Hematopoietic multipotent progenitor cell (in vitro differentiated cells): ENCODE measurements at regions not wholly inside any gene's neighbourhood (a gene's known extent, or its start where the extent isn't known, plus 50 kb on each side); places are given as distances from the start of the nearest gene placed in this dataset.
"Not testable (repeated sequence)": the region's sequence is repeated elsewhere in the genome, so short reads cannot be mapped to it uniquely, and the experiment has no call there.

Source experiments
- DNase-seq, 3 donors: peaks; one replicate each; pipeline ENCODE4 v3.0.0-alpha.2; 2011 to 2015; ENCODE audit warnings: low read depth in 2 of 3, low spot score in 2 of 3

GRCh38 chr7:50856806-50857205 is 74.1 kb upstream of the GRB10 start:
- no peak for DNase-seq

DNA sequence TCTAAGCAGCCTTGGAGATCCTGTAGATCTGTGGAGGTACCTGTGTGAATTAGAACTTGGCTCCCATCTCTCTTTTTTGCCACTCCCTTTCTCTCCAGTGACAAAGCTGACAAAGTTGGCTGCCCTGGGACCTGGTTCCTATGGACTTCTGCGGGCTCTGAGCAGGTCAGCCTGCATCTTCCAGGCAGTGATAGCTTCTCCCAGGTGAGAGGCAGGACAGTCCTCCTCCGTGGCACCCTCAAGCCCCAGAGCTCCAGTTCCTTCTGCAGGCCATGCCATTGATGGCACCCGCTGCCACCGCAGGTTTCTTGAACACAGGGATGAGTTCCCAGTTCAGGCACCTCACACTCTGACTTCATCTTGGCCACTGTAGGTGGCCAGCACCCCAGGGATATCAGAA is 73.5 kb upstream of the GRB10 start:
- no peak for DNase-seq

DNA sequence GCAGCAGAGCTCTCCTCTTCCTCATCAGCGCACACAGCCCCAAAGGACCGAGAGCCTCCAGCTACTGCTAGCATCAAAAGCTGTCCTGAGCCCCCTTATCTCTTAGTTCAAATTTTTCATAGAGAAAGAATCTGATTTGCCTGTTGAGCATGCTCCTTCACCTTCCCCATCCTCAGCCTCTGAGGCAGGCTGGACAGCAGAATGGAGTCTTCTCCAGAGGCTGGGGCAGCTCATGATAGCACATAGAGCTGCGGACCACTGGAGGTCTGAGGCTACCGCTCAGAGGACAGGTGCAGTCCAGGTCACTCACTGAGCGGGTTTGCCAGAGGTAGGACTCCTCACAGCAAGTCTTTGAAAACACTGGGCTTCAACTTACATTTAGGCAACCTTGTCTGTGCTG is 72.8 kb upstream of the GRB10 start:
- DNase-seq = no peak

DNA sequence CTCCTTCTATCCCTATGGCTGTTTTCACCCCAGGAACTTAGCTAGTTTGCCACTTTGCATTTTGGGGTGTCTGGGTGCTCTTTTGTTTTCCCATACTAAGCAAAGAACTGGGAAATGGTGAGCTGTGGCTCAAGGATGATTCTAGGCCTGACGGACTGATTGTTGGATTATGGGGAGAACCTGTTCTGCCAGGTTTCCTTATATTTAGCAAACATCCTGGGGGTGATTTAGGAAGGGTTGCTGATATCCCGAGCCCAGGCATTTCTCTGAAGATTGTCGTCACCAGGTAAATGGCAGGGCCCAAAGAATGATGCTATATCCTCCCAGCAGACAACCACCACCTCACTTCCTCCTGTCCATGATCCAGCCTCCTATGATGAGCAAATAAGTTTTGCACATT is 72.1 kb upstream of the GRB10 start:
- DNase-seq = no peak

DNA sequence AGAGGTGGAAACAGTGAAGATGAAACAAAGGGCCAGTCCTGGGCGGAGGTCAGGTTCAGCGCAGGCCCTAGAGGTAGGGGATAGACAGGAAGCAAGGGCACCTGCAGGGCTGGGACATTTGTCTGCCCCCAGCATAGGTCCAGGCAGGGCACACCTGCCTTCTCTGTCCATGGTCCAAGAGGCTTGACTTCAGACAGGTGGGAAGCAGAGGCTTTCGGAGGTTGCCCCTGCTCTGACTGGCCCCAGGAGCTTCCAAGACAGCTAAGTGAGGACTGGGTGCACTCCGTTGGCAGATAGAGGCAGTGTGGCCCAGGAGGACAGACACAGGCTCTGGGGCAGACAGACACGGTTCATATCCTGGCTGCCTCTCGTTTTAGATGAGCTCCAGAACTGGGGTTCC is 71.6 kb upstream of the GRB10 start:
- no peak for DNase-seq

DNA sequence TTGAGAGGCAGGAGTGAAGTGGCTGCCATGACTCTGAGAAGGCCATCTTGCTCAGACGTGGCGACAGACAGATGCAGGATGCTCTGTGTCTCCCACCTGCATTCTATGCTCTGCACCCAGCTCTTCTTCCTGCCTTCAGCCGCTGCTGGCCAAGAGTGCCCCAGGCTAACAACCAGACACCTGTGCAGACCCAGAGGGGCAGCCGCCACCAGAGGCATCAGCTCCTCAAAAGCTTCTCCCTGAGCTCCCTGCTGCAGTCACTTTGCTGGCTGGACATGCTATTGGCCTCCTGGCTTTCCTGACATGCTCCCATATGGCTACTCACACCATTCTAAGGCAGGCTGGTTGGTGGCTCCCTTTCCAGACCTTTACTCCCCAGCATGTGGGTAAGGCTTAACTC is 70.6 kb upstream of the GRB10 start:
- no peak for DNase-seq

GRCh38 chr7:50852901-50853300 is 70.2 kb upstream of the GRB10 start:
- no peak for DNase-seq

DNA sequence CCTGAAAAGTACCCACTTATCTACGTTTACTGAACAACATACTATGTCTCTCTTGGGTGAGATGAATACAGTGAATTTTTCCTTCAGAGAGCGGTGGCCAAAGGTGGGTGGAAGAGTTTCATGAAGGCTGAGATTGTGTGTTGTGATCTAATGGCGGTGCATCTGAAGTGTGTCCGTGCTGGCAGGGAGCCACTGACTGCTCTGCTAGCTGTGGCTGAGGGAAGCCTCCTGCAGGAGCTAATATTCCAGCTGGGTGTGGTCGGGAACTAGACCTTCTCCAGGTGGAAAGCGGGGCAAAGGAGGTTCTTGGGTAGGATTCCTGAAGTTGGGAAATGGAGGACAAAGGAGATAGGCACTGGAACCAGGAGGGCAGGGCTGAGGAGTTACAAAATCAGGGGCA is 69.2 kb upstream of the GRB10 start:
- DNase-seq = no peak

DNA sequence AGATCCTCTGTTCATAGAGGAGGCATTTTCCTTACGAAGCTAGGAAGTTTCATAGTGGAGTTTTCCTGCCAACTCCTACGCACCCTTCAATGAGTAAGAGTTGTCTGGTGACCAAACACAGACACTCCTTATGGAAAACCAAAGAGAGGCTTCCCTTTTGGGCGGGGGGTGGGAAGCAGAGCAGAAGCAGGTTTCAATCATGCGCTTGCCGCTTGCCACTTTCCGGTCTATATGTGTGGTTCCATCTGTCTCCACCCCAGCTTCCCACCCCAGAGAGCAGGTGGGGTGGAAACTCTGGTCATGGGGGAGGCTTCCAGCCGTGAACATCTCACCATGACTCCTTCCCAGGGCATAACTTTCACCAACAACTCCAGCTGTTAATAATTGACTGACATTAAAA is 68.8 kb upstream of the GRB10 start:
- no peak for DNase-seq

DNA sequence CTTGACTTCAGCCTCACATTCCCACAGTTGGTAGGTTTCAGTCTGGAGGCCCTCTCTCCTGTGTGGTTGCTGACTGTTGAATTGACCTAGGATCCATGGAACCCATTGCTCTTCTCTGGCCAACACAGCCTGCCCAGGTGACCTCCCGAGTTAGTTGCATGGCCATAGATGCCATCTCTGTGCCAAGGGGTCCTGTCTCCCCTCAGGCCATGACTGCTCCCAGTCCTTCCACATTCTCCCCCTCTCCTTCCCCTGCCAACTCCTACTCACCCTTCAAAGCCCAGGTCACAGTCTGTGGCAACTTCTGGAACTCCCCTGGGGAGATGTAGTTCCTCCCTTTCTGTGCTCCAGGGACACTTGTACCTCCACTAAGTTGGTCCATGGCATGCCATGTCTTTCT is 67.3 kb upstream of the GRB10 start:
- DNase-seq = no peak

- DNase-seq = no peak
Observed at GRCh38 chr7:50848203-50848602, 65.5 kb upstream of the GRB10 start.

DNA sequence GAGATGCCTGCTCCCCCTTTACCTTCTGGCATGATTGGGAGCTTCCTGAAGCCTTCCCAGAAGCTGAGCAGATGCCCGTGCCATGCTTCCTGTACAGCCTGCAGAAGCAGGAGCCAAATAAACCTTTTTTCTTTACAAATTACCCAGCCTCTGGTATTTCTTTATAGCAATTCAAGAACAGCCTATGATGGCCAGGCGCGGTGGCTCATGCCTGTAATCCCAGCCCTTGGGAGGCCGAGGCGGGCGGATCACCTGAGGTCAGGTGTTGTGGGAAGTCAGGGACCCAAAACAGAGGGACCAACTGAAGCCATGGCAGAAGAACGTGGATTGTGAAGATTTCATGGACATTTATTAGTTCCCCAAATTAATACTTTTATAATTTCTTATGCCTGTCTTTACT is 62.2 kb upstream of the GRB10 start:
- DNase-seq = not testable (repeated sequence)

- no peak for DNase-seq
Observed at GRCh38 chr7:50842041-50842440, 59.3 kb upstream of the GRB10 start.

DNA sequence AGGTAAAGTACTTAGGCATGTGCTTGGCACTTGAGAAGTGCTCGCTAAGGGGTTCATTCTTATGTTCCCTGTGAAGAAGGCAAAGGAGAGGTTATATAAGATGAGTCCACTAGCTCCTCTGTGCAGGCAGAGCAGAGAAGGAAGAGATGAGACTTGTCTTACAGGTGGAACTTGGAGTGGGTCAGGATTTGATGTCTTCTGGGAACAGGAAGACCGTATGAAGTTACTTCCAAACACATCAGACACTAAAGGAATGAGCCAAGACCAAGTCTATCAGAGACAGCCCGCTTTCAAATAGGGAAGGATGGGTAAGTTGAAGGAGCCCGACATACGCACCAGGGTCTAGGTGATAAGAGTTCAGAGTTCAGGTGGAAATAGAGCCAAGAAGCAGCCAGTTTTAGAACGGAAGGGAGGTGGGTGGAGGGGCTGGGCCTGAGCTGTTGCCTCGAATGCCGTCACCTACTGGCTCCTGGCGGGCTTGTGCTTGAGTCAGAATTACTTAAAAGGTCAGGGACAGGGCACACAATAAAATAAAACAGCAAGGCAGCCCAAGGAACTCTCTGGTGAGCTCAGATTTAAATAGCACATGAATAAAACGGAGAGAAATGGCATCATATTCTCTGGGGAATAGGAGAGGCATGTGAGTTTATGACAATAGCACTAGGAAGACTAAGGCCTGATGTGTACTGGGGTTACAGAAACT is 56.1 kb upstream of the GRB10 start:
- no peak for DNase-seq

DNA sequence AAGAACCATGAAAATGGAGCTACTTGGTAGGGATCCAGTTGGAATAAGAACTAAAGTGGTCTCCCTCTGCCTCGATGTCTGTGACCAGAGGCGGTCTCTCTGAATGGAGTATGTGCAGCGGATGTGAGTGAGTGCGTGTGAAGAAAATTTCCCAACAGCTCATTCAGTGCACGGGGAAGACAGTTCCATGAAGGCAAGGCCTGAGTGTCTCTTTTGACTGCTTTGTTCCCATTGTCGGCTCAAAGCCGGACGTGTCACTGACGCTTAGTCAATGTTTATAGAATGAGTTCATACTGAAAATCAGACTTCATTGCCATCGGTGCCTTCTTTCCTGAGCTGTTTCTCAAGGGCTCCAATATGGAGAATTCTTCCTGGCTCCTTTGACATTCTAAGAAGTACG is 55.3 kb upstream of the GRB10 start:
- DNase-seq = no peak

DNA sequence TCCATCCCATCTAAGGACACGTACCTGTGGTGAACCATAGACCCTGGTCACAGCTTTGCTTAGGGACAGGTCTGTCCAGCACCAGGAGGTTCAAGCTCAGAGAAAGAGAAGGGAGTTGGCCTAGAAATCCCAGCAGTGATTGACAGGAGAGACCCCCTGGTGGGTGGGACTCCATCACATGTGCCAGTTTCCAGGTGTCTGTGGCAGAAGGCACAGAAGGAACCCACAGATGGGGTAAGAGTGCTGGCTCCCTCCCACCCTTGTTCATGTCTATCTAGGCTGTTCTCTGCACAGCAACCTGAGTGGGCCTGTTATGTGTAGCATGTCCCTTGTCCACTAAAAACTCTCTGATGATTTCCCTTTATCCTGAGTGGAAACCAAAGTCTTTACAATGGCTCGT is 54.0 kb upstream of the GRB10 start:
- DNase-seq = no peak

DNA sequence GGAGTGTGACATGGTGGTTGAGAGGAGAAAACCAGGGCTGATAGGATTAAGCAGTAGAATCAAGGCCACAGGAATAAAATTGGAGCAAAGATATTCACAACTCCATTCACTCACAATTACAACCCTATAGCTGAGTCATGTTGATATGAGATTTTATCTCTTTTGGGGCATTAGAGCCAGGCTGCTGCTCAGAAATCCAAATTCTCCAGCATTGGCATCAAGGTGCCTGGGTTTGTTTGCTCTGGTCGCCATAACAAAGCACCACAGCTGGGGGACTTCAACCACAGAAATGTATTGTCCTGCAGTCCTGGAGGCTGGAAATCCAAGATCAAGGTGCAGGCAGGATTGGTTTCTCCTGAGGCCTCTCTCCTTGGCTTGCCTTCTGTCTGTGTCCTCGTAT is 52.5 kb upstream of the GRB10 start:
- no peak for DNase-seq

DNA sequence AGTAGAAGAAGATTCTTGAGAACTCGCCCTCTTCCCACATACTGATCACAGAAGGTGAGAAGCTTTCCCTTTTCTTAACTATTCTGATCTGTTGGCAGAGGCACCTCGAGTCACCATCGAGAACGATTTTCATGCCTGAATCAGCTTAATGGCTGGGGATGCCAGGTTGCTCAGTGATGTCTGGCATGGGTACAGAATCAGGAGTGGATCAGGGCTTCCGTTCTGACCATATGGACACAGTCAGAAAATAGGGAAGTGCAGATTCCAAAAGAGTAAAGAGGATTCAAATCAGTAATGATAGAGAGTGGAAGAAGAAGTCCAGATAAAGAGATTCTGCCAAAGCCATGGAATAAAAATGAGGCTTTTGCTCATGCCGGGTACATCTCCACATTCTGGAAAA is 52.0 kb upstream of the GRB10 start:
- no peak for DNase-seq

DNA sequence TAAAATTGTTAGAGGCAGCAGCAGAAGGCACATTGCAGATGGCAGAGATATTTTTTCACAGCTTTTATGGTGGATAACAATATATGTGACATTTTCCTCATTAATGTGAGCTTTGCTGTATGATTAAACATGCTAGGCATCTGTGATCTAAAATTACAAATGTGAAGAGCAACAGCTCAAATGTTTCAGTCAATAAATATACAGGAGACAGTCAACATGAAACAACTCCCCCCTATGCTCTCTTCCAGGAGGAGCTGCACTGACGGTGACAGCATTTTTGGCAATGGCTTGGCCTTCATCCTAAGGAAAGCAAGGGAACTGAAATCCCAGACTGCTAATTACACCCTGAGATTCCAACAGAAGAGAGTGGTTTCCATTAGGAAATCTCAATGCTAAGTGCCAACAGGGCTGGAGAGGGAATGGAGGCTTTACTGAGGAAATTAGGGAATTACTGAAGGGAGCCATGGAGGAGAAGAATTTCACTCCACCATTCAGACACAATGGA is 51.4 kb upstream of the GRB10 start:
- DNase-seq = no peak

GRCh38 chr7:50832744-50833143 is 50.0 kb upstream of the GRB10 start:
- peak in 2 of 3 donors; percentile 72 to 90 for DNase-seq
